Ovary (tissue), 7 donors: ENCODE measurements at regions not wholly inside any gene's neighbourhood (a gene's known extent, or its start where the extent isn't known, plus 50 kb on each side); places are given as distances from the start of the nearest gene placed in this dataset.

Experiments used
- DNase-seq, 5 donors: peaks; one replicate each; pipeline ENCODE4 v3.0.0-alpha.2; 2019 to 2020
- H3K27ac ChIP-seq, 2 donors: fragments of 200-600 bp; one replicate each; pipeline versions ENCODE4 v1.5.1 to v1.8.0; 2019 to 2022
- H3K27me3 ChIP-seq: fragments of 200-600 bp; one replicate; pipeline ENCODE4 v1.8.0; 2022
- H3K36me3 ChIP-seq: fragments of 200-600 bp; sonication (generic); one replicate; pipeline ENCODE4 v1.5.1; 2019
- H3K4me1 ChIP-seq: one replicate; pipeline ENCODE4 v1.8.1; 2013; ENCODE audit warnings: mild to moderate bottlenecking, moderate library complexity; ENCODE audit not compliant: insufficient read depth
- H3K4me3 ChIP-seq: fragments of 200-600 bp; sonication (generic); one replicate; pipeline ENCODE4 v1.5.1; 2017
- H3K9me3 ChIP-seq, 2 donors: fragments of 200-600 bp in 1 of 2; sonication (generic) in 1 of 2; one replicate each; pipeline versions ENCODE4 v1.5.1 to v1.8.1; 2013 to 2019; ENCODE audit warnings: mild to moderate bottlenecking in 1 of 2, moderate library complexity in 1 of 2
- CTCF ChIP-seq, 3 donors: fragments of 450-650 bp in 2 of 3; fragments of 200-600 bp in 1 of 3; IDR thresholded peaks; one replicate each; pipeline versions ENCODE4 v1.5.1 to v1.8.0; 2016 to 2022; ENCODE audit warnings: antibody characterized with exemption in 3 of 3, mild to moderate bottlenecking in 1 of 3
- EP300 ChIP-seq: sonication (generic); formaldehyde crosslinking; IDR thresholded peaks from one replicate; pipeline ENCODE4 v1.6.1; 2017; ENCODE audit warnings: antibody characterized with exemption
- POLR2A ChIP-seq: fragments of 450-650 bp; IDR thresholded peaks from one replicate; pipeline ENCODE4 v1.6.1; 2017; ENCODE audit warnings: antibody characterized with exemption, mild to moderate bottlenecking, moderate library complexity
- WGBS, 3 donors: extraction: QIAGEN DNeasy Blood & Tissue Kit in 1 of 3; methylation state at CpG; one replicate each; pipeline versions ENCODE4 v1.1.5 to v1.1.7; 2013 to 2017; 5-methylcytosine and 5-hydroxymethylcytosine counted together
- intact Hi-C, 4 donors: fragments of 100-400 bp; cut with DNase I; formaldehyde crosslinking; loops; one replicate each; pipeline versions ENCODE4 v1.11.0 to v1.15.1; 2022 to 2023
- donor health status: DM: no; HTN: no; CAD: no; lungs with moderate emphysema.
- donor health status: DM: no; HTN: no; CAD: no.
- donor health status: Bipolar disorder and iron deficiency.
- donor health status: DM: no; HTN: no; CAD: no.
- donor health status: DM: yes; HTN: yes; CAD: no.

- no peak for DNase-seq
- H3K27ac ChIP-seq, result no peak overlapping the region
- intact Hi-C loops, result no loop called here
- peaks cover 3% of the 10 kb centered on the region for H3K4me1 ChIP-seq
- no peak overlapping the region for H3K4me3 ChIP-seq
- no peaks in the 10 kb centered on the region for H3K36me3 ChIP-seq
- TF ChIP-seq CTCF (IDR thresholded peaks at IDR 0.05), result no peak
- TF ChIP-seq EP300, result no peak
- TF ChIP-seq POLR2A, result no peak
- 87 to 90% (median 87%) methylated on average over 1 of the region's 1 CpG for WGBS, 3 donors
- H3K27me3 ChIP-seq, result no peaks in the 10 kb centered on the region
- no peaks in the 10 kb centered on the region for H3K9me3 ChIP-seq
These were observed 511.5 kb downstream of the ZNF608 start for GRCh38 chr5:124234770-124235562.

- no peaks in the 10 kb centered on the region for H3K27me3 ChIP-seq
- no peak for DNase-seq
- no peaks in the 10 kb centered on the region for H3K36me3 ChIP-seq
- H3K9me3 ChIP-seq, result no peaks in the 10 kb centered on the region
- no peak overlapping the region for H3K4me3 ChIP-seq
- peaks cover 3% of the 10 kb centered on the region for H3K4me1 ChIP-seq
- TF ChIP-seq POLR2A (no peak), EP300 (no peak), CTCF (IDR thresholded peaks at IDR 0.05) (no peak)
- no peak overlapping the region for H3K27ac ChIP-seq
- intact Hi-C loops, result no loop called here
- WGBS, 3 donors, result 65 to 74% (median 66%) methylated on average over 5 of the region's 5 CpGs
These were observed 512.2 kb downstream of the ZNF608 start for GRCh38 chr5:124234022-124234769.

GRCh38 chr5:124232515-124232914, 513.9 kb downstream of the ZNF608 start:
- H3K4me3 ChIP-seq, result no peak overlapping the region
- peaks cover 3% of the 10 kb centered on the region for H3K4me1 ChIP-seq
- no peak overlapping the region for H3K27ac ChIP-seq
- no peak for TF ChIP-seq EP300
- TF ChIP-seq CTCF (IDR thresholded peaks at IDR 0.05), result no peak
- TF ChIP-seq POLR2A, result no peak
- no peaks in the 10 kb centered on the region for H3K27me3 ChIP-seq
- 72 to 78% (median 75%) methylated on average over 10 of the region's 10 CpGs for WGBS, 3 donors
- no peaks in the 10 kb centered on the region for H3K9me3 ChIP-seq
- intact Hi-C loops, result no loop called here
- H3K36me3 ChIP-seq, result no peaks in the 10 kb centered on the region
- DNase-seq, result no peak

- WGBS, 3 donors, result 92 to 96% (median 95%) methylated on average over 3 of the region's 3 CpGs
- Histone ChIP-seq H3K9me3 (no peaks in the 10 kb centered on the region), H3K27me3 (no peaks in the 10 kb centered on the region), H3K36me3 (no peaks in the 10 kb centered on the region), H3K4me3 (no peak overlapping the region), H3K4me1 (peaks cover 2% of the 10 kb centered on the region), H3K27ac (no peak overlapping the region)
- no peak for DNase-seq
- no peak for TF ChIP-seq POLR2A
- TF ChIP-seq EP300, result no peak
- no peak for TF ChIP-seq CTCF (IDR thresholded peaks at IDR 0.05)
- intact Hi-C loops, result no loop called here
These were observed 514.6 kb downstream of the ZNF608 start for GRCh38 chr5:124231802-124232201.
